ENCODE measurements at regions not wholly inside any gene's neighbourhood (a gene's known extent, or its start where the extent isn't known, plus 50 kb on each side); places are given as distances from the start of the nearest gene placed in this dataset.

- no peak overlapping the region for H3K4me3 ChIP-seq (ENCODE audit: low read length)
- H3K27me3 Mint-ChIP-seq, result no peaks in the 10 kb centered on the region
- H3K9me3 ChIP-seq (ENCODE audit: control insufficient read depth in 1 of 2, insufficient read depth in 1 of 2, low read length in 2 of 2), result no peaks in the 10 kb centered on the region
- ChIA-PET CTCF (no interaction called here), POLR2A (no interaction called here)
- no peaks in the 10 kb centered on the region for H3K27me3 ChIP-seq (ENCODE audit: control insufficient read depth in 1 of 2, insufficient read depth in 2 of 2, low read length in 2 of 2)
- H3K27ac Mint-ChIP-seq, result no peak overlapping the region
- no peaks in the 10 kb centered on the region for H3K9me3 Mint-ChIP-seq
- H3K4me1 Mint-ChIP-seq (ENCODE audit: low read depth), result no peaks in the 10 kb centered on the region
- H3K4me3 Mint-ChIP-seq, result no peak overlapping the region
- no peaks in the 10 kb centered on the region for H3K36me3 ChIP-seq (ENCODE audit: insufficient read depth, low read length)
- no peak overlapping the region for H3K27ac ChIP-seq (ENCODE audit: low read depth in 1 of 2, low read length in 2 of 2)
- TF ChIP-seq CTCF (IDR thresholded peaks at IDR 0.05), result no peak
- DNase-seq, result no peak
- ATAC-seq (ENCODE audit: poor library complexity), result no peak
- intact Hi-C loops (cut with DNase I, micrococcal nuclease), result no loop called here
- H3K4me1 ChIP-seq (ENCODE audit: insufficient read depth, low read length), result no peaks in the 10 kb centered on the region
- no peaks in the 10 kb centered on the region for H3K36me3 Mint-ChIP-seq (ENCODE audit: low read depth)
These were observed 56.8 kb downstream of the SCG2 start for GRCh38 chr2:223545406-223545805.

GRCh38 chr2:223545830-223546229 is 56.3 kb downstream of the SCG2 start:
- DNase-seq (no peak), ATAC-seq (ENCODE audit: poor library complexity) (no peak)
- no peak for TF ChIP-seq CTCF (IDR thresholded peaks at IDR 0.05)

More at GRCh38 chr2:223545830-223546229, 56.3 kb downstream of the SCG2 start:
- CTCF ChIA-PET, result no interaction called here
- Histone ChIP-seq H3K27ac (ENCODE audit: low read depth in 1 of 2, low read length in 2 of 2) (no peak overlapping the region), H3K36me3 (ENCODE audit: insufficient read depth, low read length) (no peaks in the 10 kb centered on the region), H3K4me1 (ENCODE audit: insufficient read depth, low read length) (no peaks in the 10 kb centered on the region), H3K4me3 (ENCODE audit: low read length) (no peak overlapping the region), H3K27me3 (ENCODE audit: control insufficient read depth in 1 of 2, insufficient read depth in 2 of 2, low read length in 2 of 2) (no peaks in the 10 kb centered on the region), H3K9me3 (ENCODE audit: control insufficient read depth in 1 of 2, insufficient read depth in 1 of 2, low read length in 2 of 2) (no peaks in the 10 kb centered on the region)
- intact Hi-C loops (cut with DNase I, micrococcal nuclease), result no loop called here
- Mint-ChIP-seq H3K27ac (no peak overlapping the region), H3K4me1 (ENCODE audit: low read depth) (no peaks in the 10 kb centered on the region), H3K4me3 (no peak overlapping the region), H3K9me3 (no peaks in the 10 kb centered on the region), H3K36me3 (ENCODE audit: low read depth) (no peaks in the 10 kb centered on the region), H3K27me3 (no peaks in the 10 kb centered on the region)
- POLR2A ChIA-PET, result no interaction called here

All from CD4-positive, alpha-beta T cell (primary cell).